ENCODE measurements at regions not wholly inside any gene's neighbourhood (a gene's known extent, or its start where the extent isn't known, plus 50 kb on each side); places are given as distances from the start of the nearest gene placed in this dataset.

GRCh38 chr6:85118652-85119235 lies 331.1 kb upstream of the NT5E start:
- TF ChIP-seq CTCF (IDR thresholded peaks at IDR 0.05): no peak
- intact Hi-C loops (cut with DNase I, micrococcal nuclease): no loop called here
- H3K4me1 ChIP-seq (ENCODE audit: low read depth): no peaks in the 10 kb centered on the region
- no peak overlapping the region for H3K4me3 ChIP-seq
- DNase-seq: no peak
- H3K36me3 ChIP-seq (ENCODE audit: low read depth): no peaks in the 10 kb centered on the region
- no peaks in the 10 kb centered on the region for H3K9me3 ChIP-seq
- ATAC-seq: no peak

GRCh38 chr6:85118233-85118632 lies 331.6 kb upstream of the NT5E start:
- ATAC-seq (no peak), DNase-seq (no peak)
- no peak for TF ChIP-seq CTCF (IDR thresholded peaks at IDR 0.05)
- no peaks in the 10 kb centered on the region for H3K4me1 ChIP-seq (ENCODE audit: low read depth)
- intact Hi-C loops (cut with DNase I, micrococcal nuclease): no loop called here
- no peaks in the 10 kb centered on the region for H3K36me3 ChIP-seq (ENCODE audit: low read depth)
- H3K4me3 ChIP-seq: no peak overlapping the region
- no peaks in the 10 kb centered on the region for H3K9me3 ChIP-seq

- intact Hi-C loops (cut with DNase I, micrococcal nuclease): no loop called here
- ATAC-seq (no peak), DNase-seq (no peak)
- no peaks in the 10 kb centered on the region for H3K9me3 ChIP-seq
- no peaks in the 10 kb centered on the region for H3K36me3 ChIP-seq (ENCODE audit: low read depth)
- H3K4me1 ChIP-seq (ENCODE audit: low read depth): no peaks in the 10 kb centered on the region
- no peak overlapping the region for H3K4me3 ChIP-seq
- no peak for TF ChIP-seq CTCF (IDR thresholded peaks at IDR 0.05)
Observed at GRCh38 chr6:85116475-85116874, 333.4 kb upstream of the NT5E start.

- Histone ChIP-seq H3K9me3 (no peaks in the 10 kb centered on the region), H3K4me3 (no peak overlapping the region), H3K4me1 (ENCODE audit: low read depth) (no peaks in the 10 kb centered on the region), H3K36me3 (ENCODE audit: low read depth) (no peaks in the 10 kb centered on the region)
- intact Hi-C loops (cut with DNase I, micrococcal nuclease): no loop called here
- TF ChIP-seq CTCF (IDR thresholded peaks at IDR 0.05): no peak
- DNase-seq (no peak), ATAC-seq (no peak)
Observed at GRCh38 chr6:85115876-85116275, 334.0 kb upstream of the NT5E start.

- Histone ChIP-seq H3K9me3 (no peaks in the 10 kb centered on the region), H3K4me1 (ENCODE audit: low read depth) (no peaks in the 10 kb centered on the region), H3K36me3 (ENCODE audit: low read depth) (no peaks in the 10 kb centered on the region), H3K4me3 (no peak overlapping the region)
- ATAC-seq (no peak), DNase-seq (no peak)
- intact Hi-C loops (cut with DNase I, micrococcal nuclease): no loop called here
- no peak for TF ChIP-seq CTCF (IDR thresholded peaks at IDR 0.05)
Observed at GRCh38 chr6:85115376-85115775, 334.5 kb upstream of the NT5E start.

- no peak for ATAC-seq
- no peaks in the 10 kb centered on the region for H3K36me3 ChIP-seq (ENCODE audit: low read depth)
- H3K4me3 ChIP-seq: no peak overlapping the region
- intact Hi-C loops (cut with DNase I, micrococcal nuclease): no loop called here
- DNase-seq: no peak
- no peak for TF ChIP-seq CTCF (IDR thresholded peaks at IDR 0.05)
- no peaks in the 10 kb centered on the region for H3K9me3 ChIP-seq
- H3K4me1 ChIP-seq (ENCODE audit: low read depth): no peaks in the 10 kb centered on the region
Observed at GRCh38 chr6:85114581-85114935, 335.3 kb upstream of the NT5E start.
